ENCODE measurements at regions not wholly inside any gene's neighbourhood (a gene's known extent, or its start where the extent isn't known, plus 50 kb on each side); places are given as distances from the start of the nearest gene placed in this dataset.

DNA sequence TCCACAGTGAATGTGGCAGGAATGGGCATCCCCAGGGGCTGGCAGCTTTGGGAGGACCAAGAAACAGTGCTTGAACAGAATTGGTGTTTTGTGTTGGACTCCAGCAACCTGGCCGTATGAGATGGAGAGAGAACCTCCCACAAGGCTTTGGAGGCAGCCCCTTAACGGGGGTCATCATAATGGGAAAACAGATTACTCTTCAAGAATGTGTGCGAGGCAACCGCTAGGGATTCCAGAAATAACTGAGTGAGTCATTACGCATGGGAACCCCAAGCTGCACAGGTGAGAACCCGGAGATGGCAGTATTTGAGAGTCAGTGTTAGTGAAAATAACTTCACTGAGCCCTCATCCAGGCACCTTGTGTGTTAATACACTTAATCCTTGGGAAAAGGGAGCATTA lies 567.8 kb upstream of the TBX3 start:
- no peak for DNase-seq

DNA sequence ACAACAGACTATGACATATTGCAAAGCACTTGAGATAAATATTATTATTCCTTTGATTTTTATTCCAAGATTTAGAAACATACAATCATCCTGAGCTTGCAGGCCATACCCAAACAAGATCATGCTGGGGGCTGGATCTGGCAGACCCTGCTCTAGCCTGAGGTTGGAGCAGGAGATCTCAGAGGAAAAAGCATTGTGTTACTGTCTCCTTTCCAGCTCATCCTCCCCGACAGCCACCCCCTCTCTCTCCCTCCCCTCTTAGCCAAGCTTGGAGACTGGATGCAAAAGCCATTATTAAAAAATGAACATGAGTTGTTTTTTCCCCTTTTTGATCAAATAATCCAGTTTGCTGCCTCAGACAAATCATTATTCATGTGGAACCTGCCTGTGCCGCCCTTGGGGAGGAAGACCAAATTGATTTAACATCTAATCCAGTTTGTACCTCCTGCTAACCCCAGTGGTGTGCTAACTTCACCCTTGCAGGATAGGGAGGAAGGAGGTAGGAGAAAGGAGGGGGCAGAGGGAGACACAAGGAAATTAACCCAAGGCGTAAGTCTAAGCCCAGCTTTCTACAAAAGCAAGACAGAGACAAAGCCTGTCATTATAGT lies 565.8 kb upstream of the TBX3 start:
- DNase-seq = no peak

DNA sequence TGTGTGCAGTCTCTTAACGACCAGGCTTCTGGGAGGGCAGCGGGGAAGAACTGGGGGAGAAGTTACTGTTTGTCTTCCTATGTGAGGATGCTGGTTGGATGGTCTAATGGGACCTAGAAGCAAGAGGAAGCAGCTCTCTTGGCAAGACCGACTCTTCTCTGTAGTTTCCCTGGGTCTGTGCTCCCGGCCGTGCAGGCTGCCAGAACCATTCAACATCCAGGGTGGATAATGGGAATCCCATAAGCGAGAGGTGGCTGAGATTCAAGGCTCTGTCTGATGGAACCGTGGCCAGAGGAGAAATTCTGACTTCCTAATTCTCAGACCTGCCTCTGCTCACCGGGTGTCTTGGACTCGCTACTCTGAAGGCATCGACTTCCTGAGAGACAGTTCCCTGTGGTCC lies 561.0 kb upstream of the TBX3 start:
- DNase-seq = no peak

DNA sequence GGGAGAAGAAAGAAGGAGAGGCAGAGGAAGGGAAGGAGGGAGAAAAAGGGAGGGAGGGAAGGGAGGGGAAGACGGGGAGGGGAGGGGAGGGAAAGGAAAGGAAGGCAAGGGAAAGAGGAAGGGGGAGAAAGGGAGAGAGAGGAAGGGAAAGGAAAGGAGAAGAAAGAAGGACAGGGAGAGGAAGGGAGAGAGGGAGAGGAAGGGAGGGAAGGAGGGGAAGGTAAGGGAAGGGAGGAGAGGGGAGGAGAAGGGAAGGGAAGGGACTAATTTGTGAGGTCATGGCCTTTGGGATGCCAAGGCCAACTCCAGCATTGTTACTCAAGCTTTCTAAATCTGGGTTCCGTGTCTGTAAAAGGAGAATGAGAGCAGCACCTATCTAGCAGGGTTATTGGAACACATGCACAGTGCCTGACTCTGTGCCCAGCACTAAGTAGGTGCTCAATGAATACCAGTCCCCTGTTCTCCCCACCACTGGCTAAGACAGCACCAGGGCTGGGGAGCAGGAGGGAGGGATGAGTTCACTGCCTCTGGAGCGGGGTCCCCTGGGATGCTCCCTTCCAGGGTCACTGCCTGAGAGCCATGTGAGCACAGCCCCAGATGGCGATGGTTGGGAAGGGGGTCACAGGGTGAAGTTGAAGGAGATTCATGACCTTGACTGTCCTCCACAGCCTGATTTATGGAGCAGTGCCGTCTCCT lies 560.1 kb upstream of the TBX3 start:
- DNase-seq = no peak

DNA sequence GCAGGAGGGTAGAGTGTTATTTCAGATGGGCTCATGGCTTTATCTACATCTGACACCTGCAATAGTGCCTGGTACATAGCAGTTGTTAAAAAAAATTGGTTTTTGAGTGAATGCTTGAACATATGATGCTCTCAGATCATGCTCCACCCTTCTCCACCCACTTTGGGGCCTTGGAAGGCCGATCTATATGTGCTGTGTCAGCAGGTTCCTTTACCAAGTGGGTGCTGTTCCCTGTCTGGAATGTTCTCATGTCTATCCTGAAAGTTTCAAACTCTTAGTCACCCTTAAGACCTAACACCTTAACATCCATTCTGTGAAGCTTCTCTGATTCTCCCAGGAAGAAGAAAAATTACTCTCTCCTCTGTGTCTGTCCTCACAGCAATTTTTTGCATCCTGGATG lies 556.3 kb upstream of the TBX3 start:
- no peak for DNase-seq

DNA sequence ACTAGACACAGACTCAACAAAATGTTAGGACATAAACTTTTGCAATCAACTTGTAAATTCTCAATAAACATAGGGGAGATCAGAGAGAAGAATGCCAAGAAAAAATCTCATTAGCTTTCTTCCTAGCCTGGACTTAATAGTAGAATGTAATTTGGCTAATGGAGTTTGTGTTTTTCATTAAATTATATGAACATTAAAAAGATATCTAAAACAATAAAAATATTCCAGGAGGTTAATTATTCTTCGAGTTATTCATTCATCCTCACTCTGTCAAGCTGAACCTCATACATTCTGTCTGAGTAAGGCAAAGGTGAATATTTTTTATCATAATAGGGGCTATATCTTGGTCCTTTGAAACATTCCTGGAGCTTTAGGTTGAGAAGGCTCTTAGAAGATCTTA lies 551.9 kb upstream of the TBX3 start:
- DNase-seq = no peak

DNA sequence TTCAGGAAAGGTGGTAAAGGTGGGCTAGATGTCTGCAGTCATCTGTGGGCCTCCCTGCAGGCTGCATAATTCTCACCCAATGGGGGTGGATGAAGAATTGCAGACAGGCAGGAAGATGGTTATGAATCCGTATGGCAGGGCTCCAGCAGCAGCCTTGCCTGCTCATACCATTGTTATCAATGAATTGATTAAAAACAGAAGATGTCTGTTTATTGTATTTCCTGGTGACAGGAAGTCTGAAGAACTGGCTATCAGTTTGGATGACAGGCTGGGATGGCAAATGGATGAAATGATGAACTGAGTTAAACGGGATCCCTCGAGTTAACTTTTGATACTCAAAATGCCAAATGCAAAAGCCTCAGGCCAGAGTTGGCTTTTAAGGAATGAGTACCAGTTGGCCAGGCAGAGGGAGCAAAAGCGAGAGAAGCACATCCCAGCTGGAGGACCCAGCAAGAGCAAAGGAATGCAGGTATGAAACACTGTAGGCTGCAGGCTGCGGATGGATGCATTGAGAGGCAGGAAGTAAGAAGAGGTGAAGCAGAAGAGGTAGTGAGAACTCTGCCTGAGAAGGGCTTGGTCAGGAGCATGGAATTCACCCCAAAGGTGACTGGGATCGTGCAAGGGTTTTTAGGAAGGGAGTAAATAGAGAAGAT lies 550.0 kb upstream of the TBX3 start:
- DNase-seq = peak; percentile 31

DNA sequence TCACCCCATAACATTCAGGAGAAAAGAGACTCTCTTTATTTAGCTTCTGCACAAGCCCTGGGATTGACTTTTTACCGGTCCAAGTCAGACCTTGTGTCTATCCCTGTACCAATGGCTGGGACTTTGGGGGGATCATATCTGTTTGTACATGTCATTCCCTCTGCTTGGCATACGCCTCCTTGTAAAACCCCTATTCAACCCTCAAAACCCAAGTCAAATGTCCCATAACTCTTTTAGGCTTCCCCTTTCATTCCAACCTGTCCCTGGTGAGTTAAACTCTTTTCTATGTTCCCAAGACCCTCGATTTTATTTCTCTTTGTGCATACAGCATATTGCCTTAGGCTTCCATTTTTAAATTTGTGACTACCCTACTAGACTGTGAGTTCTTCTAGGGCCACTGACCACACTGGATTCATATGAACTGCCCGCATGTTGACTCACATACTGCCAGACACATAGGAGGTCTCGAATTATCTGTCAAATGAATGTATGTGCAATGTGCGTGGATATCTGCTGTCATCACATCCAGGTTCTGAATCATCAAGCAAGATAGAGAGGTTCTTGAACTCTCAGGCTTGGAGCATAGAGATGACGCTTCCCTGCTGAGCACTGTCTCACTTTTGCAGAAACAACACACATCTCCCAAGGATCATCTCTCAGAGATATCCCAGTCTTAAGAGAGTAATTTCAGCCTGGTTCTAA lies 548.6 kb upstream of the TBX3 start:
- peak; percentile 93 for DNase-seq

DNA sequence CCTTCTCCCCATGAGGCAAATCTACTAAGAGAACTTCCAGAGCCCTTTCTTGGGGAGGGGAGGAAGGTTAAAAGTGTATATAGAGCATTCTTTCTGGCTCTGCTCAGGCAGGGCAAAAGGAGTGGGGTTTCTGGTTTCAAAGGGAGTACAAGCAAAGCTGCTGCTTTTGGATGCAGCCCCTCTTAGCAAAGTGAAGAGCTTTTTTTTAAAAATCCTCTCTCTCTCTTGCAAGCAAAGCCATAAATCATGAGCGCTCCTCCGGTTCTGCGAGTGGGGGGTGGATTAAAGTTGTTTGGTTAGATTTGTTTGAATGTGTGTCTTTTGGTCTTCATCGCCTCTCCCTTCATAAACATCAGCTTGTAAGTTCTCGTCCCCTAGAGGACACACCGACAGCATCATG lies 546.6 kb upstream of the TBX3 start:
- no peak for DNase-seq

DNA sequence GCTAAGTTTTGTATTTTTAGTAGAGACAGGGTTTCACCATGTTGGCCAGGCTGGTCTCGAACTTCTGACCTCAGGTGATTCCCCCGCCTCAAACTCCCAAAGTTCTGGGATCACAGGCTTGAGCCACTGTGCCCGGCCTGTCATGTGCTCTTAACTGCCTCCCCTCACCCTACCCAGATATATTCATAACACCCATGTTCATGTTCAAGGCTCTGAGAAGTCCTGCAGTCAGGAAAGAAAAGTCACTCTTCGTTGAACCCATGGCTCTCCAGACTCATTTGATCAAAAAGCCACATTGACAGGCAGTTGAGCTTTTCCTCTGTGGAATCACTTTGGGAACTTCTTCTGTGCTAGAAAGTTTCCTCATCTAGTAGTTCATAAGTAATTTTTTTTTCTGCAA lies 545.5 kb upstream of the TBX3 start:
- DNase-seq = no peak

DNA sequence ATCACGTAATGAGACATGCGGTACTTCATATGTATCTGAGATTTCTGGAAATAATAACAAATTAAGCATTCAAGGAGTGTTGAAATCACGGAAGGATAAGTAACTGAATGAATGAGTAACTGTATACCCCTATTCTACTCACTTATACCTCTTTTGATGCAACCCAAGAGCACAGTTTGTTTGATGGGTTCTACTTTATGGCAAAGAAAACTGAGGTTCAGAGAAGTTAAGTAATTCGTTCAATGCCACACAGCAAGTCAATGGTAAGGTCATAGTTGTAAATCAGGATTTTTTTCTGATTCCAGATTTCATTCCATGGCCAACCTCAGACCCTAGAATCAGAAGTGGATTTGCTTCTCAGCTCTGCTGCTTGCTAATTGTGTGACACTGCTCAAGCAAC lies 544.5 kb upstream of the TBX3 start:
- no peak for DNase-seq

DNA sequence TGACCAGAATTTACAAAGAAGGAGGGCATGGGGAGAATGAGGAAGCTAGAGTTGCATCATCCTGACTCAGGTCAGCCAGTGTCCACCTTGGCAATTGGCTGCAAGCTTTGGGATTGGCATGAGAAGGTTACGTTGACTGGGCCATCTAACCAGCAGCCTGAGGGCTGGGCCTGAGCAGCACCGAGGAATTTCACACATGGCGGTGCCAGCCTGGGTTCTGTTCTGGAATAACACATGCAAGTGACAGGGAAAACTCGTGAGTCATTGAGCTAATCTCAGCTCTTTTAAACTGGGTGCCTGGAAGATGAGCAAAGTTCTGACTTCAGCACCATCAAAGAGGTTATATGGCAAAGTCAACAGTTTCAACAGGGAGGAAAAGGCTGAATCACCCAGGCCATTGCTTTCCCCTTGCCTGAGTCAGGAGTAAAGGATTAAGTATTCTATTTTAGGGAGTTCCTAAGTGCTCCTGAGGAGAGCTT lies 543.2 kb upstream of the TBX3 start:
- peak; percentile 92 for DNase-seq

DNA sequence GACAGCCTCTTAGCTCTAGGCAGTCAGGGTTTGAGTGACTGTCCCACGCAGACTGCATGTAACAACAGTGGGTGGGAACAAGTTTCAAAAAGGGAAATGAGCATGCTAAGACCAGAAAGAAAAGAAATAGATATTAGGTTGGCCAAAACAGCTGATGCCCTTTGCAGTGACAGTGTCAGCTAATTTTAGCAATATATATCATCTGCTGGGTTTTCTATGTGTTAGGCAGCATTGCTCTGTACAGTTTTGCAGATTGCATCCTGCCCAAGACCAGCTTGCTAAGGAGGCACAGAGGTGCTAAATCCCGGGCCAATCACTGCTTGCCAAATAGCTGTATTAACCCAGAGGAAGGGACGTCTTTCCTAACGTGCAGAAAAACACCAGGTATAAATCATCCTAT lies 541.9 kb upstream of the TBX3 start:
- DNase-seq = no peak

DNA sequence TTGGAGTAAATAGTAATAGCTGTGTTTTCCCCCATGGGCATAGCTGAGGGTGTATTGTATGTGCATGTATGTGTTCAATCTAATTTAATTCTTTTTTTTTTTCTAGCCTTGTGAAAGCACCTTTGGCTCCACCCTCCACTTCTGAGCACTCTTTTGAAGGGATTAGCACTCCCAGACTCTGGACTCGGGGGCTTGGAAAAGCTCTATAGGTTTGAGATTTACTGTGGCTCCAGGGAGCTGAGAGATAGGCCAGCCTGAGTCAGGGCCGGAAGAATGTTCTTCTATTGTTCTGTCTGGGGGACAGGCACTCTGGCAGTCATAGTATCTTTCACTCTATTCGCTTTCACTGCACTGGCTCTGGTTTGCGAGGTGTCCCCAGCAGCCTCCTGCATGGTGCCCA lies 540.0 kb upstream of the TBX3 start:
- DNase-seq = peak; percentile 34

DNA sequence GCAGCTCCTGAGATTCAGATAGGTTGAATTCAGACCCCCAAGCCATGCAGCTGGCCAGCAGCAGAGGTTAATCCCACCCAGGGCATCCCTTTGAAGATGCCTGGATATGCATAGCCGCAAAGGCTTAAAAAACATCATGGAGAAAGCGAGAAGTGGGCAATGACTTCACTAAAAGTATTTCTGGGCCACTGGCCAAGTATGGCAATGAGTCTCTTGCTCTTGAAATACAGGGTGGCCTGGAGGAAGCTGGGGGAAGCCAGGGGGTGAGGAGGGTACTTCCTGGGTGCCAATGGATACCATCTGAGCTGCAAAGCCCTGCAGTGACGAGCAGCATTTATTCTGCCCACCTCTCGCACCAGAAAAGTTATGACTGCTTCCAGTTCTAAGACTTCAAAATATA lies 539.3 kb upstream of the TBX3 start:
- DNase-seq = peak; percentile 83

DNA sequence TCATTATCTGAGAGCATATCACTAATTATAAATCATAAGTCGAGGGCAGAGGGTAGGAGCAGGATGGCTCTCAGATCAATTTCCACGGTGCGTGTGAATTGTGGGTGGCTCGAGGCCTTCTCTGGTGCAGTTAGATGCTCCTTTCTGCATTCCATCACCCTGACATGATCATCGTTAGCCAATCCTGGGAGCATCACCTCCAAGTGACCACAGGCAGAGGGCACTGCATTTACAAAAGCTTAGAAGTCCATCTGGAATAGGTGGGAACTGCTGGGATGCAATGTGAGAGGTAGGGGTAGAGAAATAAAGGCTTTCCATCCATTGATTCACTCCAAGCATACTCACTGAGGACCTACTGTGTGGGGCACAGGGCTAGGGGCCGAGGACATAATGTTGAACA lies 538.2 kb upstream of the TBX3 start:
- DNase-seq = no peak

DNA sequence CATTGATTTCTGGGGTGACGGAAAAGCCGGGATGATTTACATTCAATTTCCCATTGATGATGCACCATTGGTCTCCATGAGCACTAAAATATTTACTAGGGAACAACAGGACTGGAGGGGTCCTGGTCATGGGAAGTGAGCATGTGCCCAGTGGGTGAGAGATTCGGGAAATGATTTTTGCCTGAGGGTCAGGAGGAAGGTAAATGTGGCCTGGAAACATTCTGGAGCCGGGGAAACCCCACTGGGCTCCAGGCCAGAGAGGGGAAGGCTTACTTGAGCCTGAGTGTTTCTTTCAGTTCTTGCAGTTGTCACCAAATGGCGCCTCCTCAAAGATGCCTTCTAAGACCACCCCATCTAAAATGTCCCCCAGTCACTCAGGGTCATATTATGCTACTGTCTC lies 532.3 kb upstream of the TBX3 start:
- DNase-seq = no peak

DNA sequence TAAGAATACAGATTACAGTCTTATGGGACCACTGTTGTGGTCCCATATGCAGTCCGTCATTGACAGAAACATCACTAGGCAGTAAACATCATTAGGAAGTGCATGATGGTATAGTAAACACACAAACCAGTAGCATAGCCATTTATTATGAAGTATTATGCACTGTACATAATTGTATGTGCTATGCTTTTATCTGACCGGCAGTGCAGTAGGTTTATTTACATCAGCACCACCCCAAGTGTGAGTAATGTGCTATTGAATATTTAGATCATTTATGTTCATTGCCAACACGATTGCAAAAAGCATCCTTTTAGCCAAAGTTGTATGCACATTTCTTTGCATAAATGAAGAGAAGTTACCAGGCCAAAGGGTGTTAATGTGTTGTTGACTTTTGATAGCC lies 531.6 kb upstream of the TBX3 start:
- no peak for DNase-seq

DNA sequence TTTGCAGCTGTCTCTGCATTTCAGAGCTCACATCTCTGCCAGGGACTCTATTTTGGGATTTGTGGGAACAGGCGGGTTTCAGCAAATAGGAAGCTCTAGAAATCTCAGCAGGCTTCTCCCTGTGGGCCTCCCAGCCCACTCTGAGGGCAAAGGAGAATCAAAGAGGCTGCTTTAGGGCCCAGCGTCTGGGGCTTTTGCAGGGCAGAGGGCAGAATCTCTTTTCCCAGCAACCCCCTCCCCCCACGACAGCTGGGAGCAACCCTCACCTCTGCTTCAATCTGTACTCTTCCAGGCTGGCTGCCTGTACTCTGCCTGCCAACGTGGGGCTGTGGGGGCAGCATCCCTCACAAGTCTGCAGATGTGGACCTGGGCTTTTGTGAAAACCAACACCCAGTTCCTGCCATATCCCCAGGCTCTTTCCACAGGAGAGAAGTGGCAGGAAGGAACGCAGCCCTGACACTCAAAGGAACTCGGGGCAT lies 529.6 kb upstream of the TBX3 start:
- DNase-seq = no peak

DNA sequence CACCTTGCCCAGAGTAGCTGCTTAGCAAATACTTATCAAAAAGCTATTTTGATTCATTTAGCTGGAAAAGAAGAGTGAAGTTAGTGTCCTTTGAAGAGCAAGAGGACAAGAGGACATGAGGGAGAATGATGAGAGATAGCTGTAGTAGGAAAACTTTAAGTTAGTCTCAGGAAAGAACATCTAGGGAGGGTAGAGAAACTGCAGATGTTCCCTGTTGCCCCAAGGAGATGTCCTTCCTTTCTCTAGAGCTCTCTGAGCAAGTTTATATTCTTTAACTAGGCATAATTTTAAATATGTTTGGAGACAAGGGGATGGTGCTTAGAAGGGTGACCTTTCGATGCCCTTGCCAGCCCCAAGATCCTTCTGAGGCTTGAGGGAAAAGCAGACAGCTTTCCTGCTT lies 529.1 kb upstream of the TBX3 start:
- DNase-seq = no peak

DNA sequence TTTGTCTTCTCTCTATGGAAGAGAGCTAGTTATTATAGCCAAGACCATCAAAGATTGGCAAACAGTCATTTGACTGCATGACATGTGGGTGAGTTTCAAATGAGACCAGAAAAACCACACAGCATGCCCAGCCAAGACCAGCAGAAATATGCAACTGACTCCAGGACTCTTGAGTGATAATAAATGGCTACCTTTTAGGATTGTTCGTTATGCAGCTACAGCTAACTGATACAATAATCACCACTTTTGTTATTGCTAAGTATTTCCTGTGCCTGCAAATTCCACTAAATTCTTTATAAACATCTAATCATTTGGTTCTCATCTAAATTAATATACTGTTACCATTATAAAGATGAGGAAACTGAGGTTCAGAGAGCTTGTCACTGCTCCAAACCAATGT lies 528.4 kb upstream of the TBX3 start:
- DNase-seq = no peak

DNA sequence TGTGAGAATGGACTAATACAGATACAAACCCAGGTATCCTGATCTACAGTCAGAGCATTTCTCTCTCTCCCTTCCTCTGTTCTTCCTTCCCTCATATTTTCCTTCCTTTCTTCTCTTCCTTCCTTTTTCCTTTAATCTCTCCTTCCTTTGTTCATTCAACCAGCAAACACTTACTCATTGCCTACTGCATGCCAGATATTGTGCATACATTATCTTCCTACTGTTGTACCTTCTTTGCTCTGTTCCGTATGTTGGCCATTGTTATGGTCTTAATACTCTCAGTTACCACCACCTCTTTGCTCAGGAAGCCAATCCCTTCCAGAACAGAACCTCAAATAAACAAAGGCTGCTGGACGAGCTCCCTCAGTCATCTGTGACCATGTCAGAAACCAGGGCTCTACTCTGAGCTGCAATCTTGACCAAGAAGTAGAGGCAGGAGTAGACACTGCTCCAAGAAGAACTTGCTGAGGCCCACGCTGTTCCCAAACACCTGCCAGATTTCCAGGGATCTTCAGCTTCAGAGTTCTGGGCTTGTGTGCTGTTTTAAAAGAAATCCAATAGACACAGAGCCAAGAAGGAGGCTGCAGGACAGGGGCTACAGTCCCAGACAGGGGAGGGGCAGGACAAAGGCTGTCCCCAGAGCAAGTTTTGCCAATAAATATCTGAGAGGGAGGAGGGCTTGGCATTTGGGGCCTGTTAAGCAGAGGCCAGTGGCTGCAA lies 526.7 kb upstream of the TBX3 start:
- no peak for DNase-seq

DNA sequence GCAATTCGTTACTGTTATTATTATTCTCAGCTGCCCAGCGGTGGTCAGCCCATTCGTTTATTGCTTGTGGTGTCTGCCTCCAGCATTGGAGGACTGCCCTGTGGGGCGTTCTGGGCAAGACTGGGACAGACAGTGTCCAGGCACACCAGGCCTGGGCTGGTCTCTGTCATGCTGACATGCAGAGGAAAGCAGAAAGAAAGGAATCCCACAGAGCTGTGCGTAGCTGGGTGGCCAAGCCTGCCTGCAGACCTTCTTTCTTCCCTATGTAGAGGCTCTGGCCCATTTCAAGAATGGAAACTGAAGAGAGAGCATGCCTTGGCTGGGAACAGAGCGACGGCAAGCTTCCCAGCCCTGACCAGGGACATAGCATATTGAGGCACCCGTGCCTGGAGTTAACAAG lies 525.3 kb upstream of the TBX3 start:
- no peak for DNase-seq

Data from fibroblast of skin of scalp (primary cell).